ENCODE measurements at regions not wholly inside any gene's neighbourhood (a gene's known extent, or its start where the extent isn't known, plus 50 kb on each side); places are given as distances from the start of the nearest gene placed in this dataset.

DNA sequence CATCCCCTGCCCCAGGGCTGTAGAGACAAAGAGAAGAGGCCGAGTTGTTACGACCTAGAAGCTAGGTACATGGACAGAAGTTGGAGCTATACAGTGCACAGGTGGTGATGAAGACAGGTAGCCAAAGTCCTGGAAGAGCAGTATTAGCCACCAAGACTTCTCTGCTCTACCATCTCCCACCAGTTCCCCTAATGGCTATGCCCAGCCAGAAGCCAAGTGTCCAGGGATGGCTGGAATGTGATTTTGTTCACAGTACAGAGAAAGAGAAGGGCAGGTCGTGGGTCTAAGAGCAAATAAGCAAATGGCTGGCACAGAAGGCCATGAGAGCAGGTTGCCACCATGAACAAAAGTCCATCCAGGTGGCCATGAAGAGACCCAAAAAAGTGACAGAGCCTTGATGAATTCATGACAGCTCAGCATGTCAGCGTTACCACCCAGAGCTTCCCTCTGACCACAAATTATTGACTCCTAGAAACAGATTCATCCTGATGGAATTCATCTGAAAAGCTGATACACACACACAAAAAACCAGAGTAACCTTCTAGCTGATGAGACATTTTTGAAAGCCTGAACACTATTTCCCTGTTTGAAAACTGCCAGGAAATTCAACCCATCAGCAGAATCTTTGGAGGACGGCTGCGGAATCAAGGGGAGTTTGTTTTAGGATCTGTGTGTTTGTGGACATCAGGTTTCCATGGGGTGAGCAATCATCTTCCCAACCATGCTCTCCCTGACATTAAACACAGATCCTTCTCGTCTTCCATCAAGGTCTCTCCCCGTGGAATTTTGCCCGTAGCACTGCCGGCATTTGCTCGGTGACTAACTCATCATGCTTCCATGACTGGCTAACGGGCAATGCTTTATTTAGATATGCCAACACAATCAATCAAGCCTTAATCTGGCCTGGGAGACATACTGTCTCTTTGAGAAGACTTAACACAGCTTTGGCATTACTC is 906.7 kb upstream of the AUTS2 start:
- Histone ChIP-seq H3K9me3 (ENCODE audit: insufficient read depth, low read depth, low read length) (peaks cover 5% of the 10 kb centered on the region; the same call in 1 of the 2 replicates), H3K9ac (ENCODE audit: low read depth, low read length, poor library complexity, severe bottlenecking) (no peak overlapping the region), H3K27me3 (ENCODE audit: insufficient read depth, low read length, poor library complexity, severe bottlenecking) (no peaks in the 10 kb centered on the region), H3K9me2 (replicated peaks; ENCODE audit: low read depth, low read length) (no peaks in the 10 kb centered on the region), H3K79me2 (ENCODE audit: insufficient read depth, low read length) (no peaks in the 10 kb centered on the region), H3K36me3 (ENCODE audit: insufficient read depth, low read length) (no peaks in the 10 kb centered on the region), H3F3A (ENCODE audit: low read depth) (no peaks in the 10 kb centered on the region), H3K4me1 (ENCODE audit: insufficient read depth, low read length, poor library complexity, severe bottlenecking) (no peaks in the 10 kb centered on the region), H3K4me2 (ENCODE audit: low read depth, low read length, poor library complexity, severe bottlenecking) (no peak overlapping the region), H3K4me3 (ENCODE audit: low read length, poor library complexity, severe bottlenecking) (no peak overlapping the region), H2AFZ (ENCODE audit: low read length) (no peak overlapping the region), H4K20me1 (ENCODE audit: insufficient read depth, low read length, poor library complexity, severe bottlenecking) (no peaks in the 10 kb centered on the region)
- no peak for TF ChIP-seq EZH2phosphoT487 (IDR thresholded peaks at IDR 0.05; ENCODE audit: borderline replicate concordance)
- TF ChIP-seq, protein P1, sequence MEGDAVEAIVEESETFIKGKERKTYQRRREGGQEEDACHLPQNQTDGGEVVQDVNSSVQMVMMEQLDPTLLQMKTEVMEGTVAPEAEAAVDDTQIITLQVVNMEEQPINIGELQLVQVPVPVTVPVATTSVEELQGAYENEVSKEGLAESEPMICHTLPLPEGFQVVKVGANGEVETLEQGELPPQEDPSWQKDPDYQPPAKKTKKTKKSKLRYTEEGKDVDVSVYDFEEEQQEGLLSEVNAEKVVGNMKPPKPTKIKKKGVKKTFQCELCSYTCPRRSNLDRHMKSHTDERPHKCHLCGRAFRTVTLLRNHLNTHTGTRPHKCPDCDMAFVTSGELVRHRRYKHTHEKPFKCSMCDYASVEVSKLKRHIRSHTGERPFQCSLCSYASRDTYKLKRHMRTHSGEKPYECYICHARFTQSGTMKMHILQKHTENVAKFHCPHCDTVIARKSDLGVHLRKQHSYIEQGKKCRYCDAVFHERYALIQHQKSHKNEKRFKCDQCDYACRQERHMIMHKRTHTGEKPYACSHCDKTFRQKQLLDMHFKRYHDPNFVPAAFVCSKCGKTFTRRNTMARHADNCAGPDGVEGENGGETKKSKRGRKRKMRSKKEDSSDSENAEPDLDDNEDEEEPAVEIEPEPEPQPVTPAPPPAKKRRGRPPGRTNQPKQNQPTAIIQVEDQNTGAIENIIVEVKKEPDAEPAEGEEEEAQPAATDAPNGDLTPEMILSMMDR (conservative IDR thresholded peaks at IDR 0.05; ENCODE audit: low read length): no peak

- H3K4me1 ChIP-seq (ENCODE audit: insufficient read depth, low read length, poor library complexity, severe bottlenecking): no peaks in the 10 kb centered on the region
- no peaks in the 10 kb centered on the region for H3K27me3 ChIP-seq (ENCODE audit: insufficient read depth, low read length, poor library complexity, severe bottlenecking)
- no peak overlapping the region for H3K4me2 ChIP-seq (ENCODE audit: low read depth, low read length, poor library complexity, severe bottlenecking)
- H3K4me3 ChIP-seq (ENCODE audit: low read length, poor library complexity, severe bottlenecking): no peak overlapping the region
- H3K9me2 ChIP-seq (replicated peaks; ENCODE audit: low read depth, low read length): no peaks in the 10 kb centered on the region
- H3K9ac ChIP-seq (ENCODE audit: low read depth, low read length, poor library complexity, severe bottlenecking): no peak overlapping the region
- no peaks in the 10 kb centered on the region for H3F3A ChIP-seq (ENCODE audit: low read depth)
- H3K9me3 ChIP-seq (ENCODE audit: insufficient read depth, low read depth, low read length): peaks cover 5% of the 10 kb centered on the region; the same call in 1 of the 2 replicates
- H3K79me2 ChIP-seq (ENCODE audit: insufficient read depth, low read length): no peaks in the 10 kb centered on the region
- TF ChIP-seq EZH2phosphoT487 (IDR thresholded peaks at IDR 0.05; ENCODE audit: borderline replicate concordance): no peak
- TF ChIP-seq, protein P1 (conservative IDR thresholded peaks at IDR 0.05; ENCODE audit: low read length): no peak
- no peak overlapping the region for H2AFZ ChIP-seq (ENCODE audit: low read length)
- H4K20me1 ChIP-seq (ENCODE audit: insufficient read depth, low read length, poor library complexity, severe bottlenecking): no peaks in the 10 kb centered on the region
- no peaks in the 10 kb centered on the region for H3K36me3 ChIP-seq (ENCODE audit: insufficient read depth, low read length)
Measured at GRCh38 chr7:68692511-68692910, 905.8 kb upstream of the AUTS2 start.

DNA sequence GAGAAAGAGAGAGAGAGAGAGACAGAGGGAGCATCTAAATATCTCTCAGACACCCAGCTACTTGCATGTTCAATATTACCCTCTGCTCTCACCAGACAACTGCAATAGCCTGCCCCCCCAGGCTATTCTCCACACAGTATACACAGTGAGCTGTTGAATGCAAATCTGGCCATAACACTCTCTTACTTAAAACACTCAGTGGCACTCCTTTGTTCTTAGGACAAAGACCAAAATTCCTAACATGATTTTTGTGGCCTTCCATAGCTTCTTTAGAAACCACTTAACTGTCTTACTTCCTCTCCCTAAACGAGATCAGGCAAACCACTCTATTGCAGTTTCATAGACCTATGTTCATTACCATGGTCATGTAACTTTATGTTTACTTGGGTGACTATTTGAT is 903.6 kb upstream of the AUTS2 start:
- H3K4me1 ChIP-seq (ENCODE audit: insufficient read depth, low read length, poor library complexity, severe bottlenecking): no peaks in the 10 kb centered on the region
- H3K9me3 ChIP-seq (ENCODE audit: insufficient read depth, low read depth, low read length): peaks cover 5% of the 10 kb centered on the region; the same call in 1 of the 2 replicates
- H2AFZ ChIP-seq (ENCODE audit: low read length): no peak overlapping the region
- TF ChIP-seq EZH2phosphoT487 (IDR thresholded peaks at IDR 0.05; ENCODE audit: borderline replicate concordance): no peak
- TF ChIP-seq, protein P1 (conservative IDR thresholded peaks at IDR 0.05; ENCODE audit: low read length): no peak
- H3K4me3 ChIP-seq (ENCODE audit: low read length, poor library complexity, severe bottlenecking): no peak overlapping the region
- no peak overlapping the region for H3K9ac ChIP-seq (ENCODE audit: low read depth, low read length, poor library complexity, severe bottlenecking)
- no peaks in the 10 kb centered on the region for H3F3A ChIP-seq (ENCODE audit: low read depth)
- no peaks in the 10 kb centered on the region for H3K79me2 ChIP-seq (ENCODE audit: insufficient read depth, low read length)
- no peaks in the 10 kb centered on the region for H3K36me3 ChIP-seq (ENCODE audit: insufficient read depth, low read length)
- H3K27me3 ChIP-seq (ENCODE audit: insufficient read depth, low read length, poor library complexity, severe bottlenecking): no peaks in the 10 kb centered on the region
- no peak overlapping the region for H3K4me2 ChIP-seq (ENCODE audit: low read depth, low read length, poor library complexity, severe bottlenecking)
- H4K20me1 ChIP-seq (ENCODE audit: insufficient read depth, low read length, poor library complexity, severe bottlenecking): no peaks in the 10 kb centered on the region
- H3K9me2 ChIP-seq (replicated peaks; ENCODE audit: low read depth, low read length): no peaks in the 10 kb centered on the region
